ENCODE measurements at regions not wholly inside any gene's neighbourhood (a gene's known extent, or its start where the extent isn't known, plus 50 kb on each side); places are given as distances from the start of the nearest gene placed in this dataset.

- TF ChIP-seq CTCF (IDR thresholded peaks at IDR 0.05) (no peak), POLR2A (IDR thresholded peaks at IDR 0.05) (no peak)
These were observed 166.2 kb downstream of the FAT3 start for GRCh38 chr11:92390783-92391182.
